ENCODE measurements at regions not wholly inside any gene's neighbourhood (a gene's known extent, or its start where the extent isn't known, plus 50 kb on each side); places are given as distances from the start of the nearest gene placed in this dataset.

DNA sequence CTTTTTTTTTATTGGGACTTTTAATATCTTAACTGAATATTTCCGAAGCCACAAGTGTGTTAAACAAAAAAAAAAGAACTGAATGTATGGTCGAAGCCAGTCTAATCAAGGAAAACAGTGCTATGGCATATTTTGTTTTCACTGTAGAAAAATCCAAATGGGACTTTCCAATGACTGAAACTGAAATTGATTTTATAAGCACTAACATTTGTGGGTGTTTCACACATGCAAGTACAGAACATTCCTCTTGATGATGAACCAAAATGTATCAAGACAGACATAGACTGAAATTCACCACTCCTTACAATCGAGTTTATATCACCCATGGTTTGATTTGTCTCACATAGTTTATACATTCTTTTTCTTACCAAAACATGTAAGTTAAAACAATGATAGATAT lies 1026.8 kb downstream of the CDH18 start:
- Histone ChIP-seq H3K27ac (ENCODE audit: insufficient read depth, low read length) (no peak overlapping the region), H4K8ac (ENCODE audit: low read depth in 2 of 2, low read length in 2 of 2) (no peak overlapping the region), H3K23ac (ENCODE audit: low read depth, low read length) (no peak overlapping the region), H4K91ac (ENCODE audit: insufficient read depth, low read depth, low read length) (no peak overlapping the region), H3K27me3 (ENCODE audit: control insufficient read depth, insufficient read depth, low read length) (no peaks in the 10 kb centered on the region), H3K14ac (replicated peaks; ENCODE audit: low read depth, low read length) (no peak overlapping the region), H3K9me1 (ENCODE audit: insufficient read depth, low read length) (no peaks in the 10 kb centered on the region), H3K4ac (ENCODE audit: low read depth, low read length) (no peak overlapping the region), H4K5ac (ENCODE audit: low read depth, low read length) (no peak overlapping the region), H2BK120ac (ENCODE audit: low read depth, low read length) (no peak overlapping the region), H2BK5ac (ENCODE audit: low read depth, low read length, poor library complexity, severe bottlenecking) (no peak overlapping the region), H3K4me3 (ENCODE audit: insufficient read depth, low read depth, low read length) (no peak overlapping the region), H3K36me3 (ENCODE audit: control insufficient read depth, insufficient read depth, low read length) (no peaks in the 10 kb centered on the region), H3K4me1 (ENCODE audit: control insufficient read depth, insufficient read depth, low read length) (no peaks in the 10 kb centered on the region), H2BK20ac (ENCODE audit: low read depth, low read length) (no peak overlapping the region), H3K79me1 (ENCODE audit: low read depth in 1 of 2, low read length in 2 of 2) (no peaks in the 10 kb centered on the region), H2BK15ac (ENCODE audit: low read depth, low read length) (no peak overlapping the region), H2AK9ac (replicated peaks; ENCODE audit: low read depth, low read length, poor library complexity) (no peak overlapping the region), H4K20me1 (ENCODE audit: insufficient read depth, low read length) (no peaks in the 10 kb centered on the region), H3K9me3 (ENCODE audit: control insufficient read depth, insufficient read depth, low read length) (0 out of 2 replicates have a peak, but pooled peaks cover 2% of the 10 kb centered on the region), H2AFZ (replicated peaks; ENCODE audit: low read length, poor library complexity) (no peak overlapping the region), H3K9ac (ENCODE audit: low read depth, low read length) (no peak overlapping the region), H3K18ac (ENCODE audit: low read depth, low read length) (no peak overlapping the region), H2AK5ac (ENCODE audit: low read depth, low read length) (no peak overlapping the region), H3K4me2 (ENCODE audit: low read depth, low read length) (no peak overlapping the region), H3K56ac (ENCODE audit: extremely low read depth, insufficient read depth, low read length) (no peak overlapping the region)
- dilution Hi-C loops (cut with HindIII; ENCODE audit: low sequenced_read_pairs, unreplicated experiment) = no loop called here
- ChIA-PET POLR2A (ENCODE audit: unreplicated experiment) (no interaction called here), CTCF (no interaction called here)
- ATAC-seq (ENCODE audit: low read depth) (no peak), DNase-seq (no peak)
- no TSS peak for BruUV-seq (replicated peaks)
- no CpG with 5 or more reads among the region's 3 CpGs for WGBS, 2 experiments (ENCODE audit: extremely low coverage in 2 of 2, insufficient read length in 1 of 2)
- intact Hi-C loops (cut with micrococcal nuclease) = no loop called here
- no peak for TF ChIP-seq MAZ (IDR thresholded peaks at IDR 0.05; ENCODE audit: borderline replicate concordance, low read depth, low read length)
- TF ChIP-seq, protein P1, sequence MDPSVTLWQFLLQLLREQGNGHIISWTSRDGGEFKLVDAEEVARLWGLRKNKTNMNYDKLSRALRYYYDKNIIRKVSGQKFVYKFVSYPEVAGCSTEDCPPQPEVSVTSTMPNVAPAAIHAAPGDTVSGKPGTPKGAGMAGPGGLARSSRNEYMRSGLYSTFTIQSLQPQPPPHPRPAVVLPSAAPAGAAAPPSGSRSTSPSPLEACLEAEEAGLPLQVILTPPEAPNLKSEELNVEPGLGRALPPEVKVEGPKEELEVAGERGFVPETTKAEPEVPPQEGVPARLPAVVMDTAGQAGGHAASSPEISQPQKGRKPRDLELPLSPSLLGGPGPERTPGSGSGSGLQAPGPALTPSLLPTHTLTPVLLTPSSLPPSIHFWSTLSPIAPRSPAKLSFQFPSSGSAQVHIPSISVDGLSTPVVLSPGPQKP (IDR thresholded peaks at IDR 0.05; ENCODE audit: borderline replicate concordance, low read depth, low read length) = no peak
- TF ChIP-seq MXI1 (IDR thresholded peaks at IDR 0.05; ENCODE audit: borderline replicate concordance, low read depth, low read length) = no peak
- TF ChIP-seq CHD1 (IDR thresholded peaks at IDR 0.05; ENCODE audit: low read depth, low read length) = no peak
- TF ChIP-seq, protein P2, sequence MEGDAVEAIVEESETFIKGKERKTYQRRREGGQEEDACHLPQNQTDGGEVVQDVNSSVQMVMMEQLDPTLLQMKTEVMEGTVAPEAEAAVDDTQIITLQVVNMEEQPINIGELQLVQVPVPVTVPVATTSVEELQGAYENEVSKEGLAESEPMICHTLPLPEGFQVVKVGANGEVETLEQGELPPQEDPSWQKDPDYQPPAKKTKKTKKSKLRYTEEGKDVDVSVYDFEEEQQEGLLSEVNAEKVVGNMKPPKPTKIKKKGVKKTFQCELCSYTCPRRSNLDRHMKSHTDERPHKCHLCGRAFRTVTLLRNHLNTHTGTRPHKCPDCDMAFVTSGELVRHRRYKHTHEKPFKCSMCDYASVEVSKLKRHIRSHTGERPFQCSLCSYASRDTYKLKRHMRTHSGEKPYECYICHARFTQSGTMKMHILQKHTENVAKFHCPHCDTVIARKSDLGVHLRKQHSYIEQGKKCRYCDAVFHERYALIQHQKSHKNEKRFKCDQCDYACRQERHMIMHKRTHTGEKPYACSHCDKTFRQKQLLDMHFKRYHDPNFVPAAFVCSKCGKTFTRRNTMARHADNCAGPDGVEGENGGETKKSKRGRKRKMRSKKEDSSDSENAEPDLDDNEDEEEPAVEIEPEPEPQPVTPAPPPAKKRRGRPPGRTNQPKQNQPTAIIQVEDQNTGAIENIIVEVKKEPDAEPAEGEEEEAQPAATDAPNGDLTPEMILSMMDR (conservative IDR thresholded peaks at IDR 0.05; ENCODE audit: low read depth, low read length) = no peak
- TF ChIP-seq FOS (IDR thresholded peaks at IDR 0.05; ENCODE audit: low read depth, low read length) = no peak
- no peak for TF ChIP-seq RFX5 (IDR thresholded peaks at IDR 0.05; ENCODE audit: low read depth, low read length)
- TF ChIP-seq SMC3 (IDR thresholded peaks at IDR 0.05; ENCODE audit: low read depth, low read length) = no peak
- TF ChIP-seq, protein P3, sequence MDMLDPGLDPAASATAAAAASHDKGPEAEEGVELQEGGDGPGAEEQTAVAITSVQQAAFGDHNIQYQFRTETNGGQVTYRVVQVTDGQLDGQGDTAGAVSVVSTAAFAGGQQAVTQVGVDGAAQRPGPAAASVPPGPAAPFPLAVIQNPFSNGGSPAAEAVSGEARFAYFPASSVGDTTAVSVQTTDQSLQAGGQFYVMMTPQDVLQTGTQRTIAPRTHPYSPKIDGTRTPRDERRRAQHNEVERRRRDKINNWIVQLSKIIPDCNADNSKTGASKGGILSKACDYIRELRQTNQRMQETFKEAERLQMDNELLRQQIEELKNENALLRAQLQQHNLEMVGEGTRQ (IDR thresholded peaks at IDR 0.05; ENCODE audit: low read depth, low read length) = no peak
- TF ChIP-seq CEBPB (IDR thresholded peaks at IDR 0.05; ENCODE audit: low read depth, low read length) = no peak
- TF ChIP-seq RAD21 (IDR thresholded peaks at IDR 0.05; ENCODE audit: low read length) = no peak
- TF ChIP-seq MAFK (IDR thresholded peaks at IDR 0.05; ENCODE audit: low read depth, low read length) = no peak
- TF ChIP-seq RCOR1 (IDR thresholded peaks at IDR 0.05; ENCODE audit: insufficient replicate concordance, low read length) = no peak
- TF ChIP-seq BHLHE40 (IDR thresholded peaks at IDR 0.05; ENCODE audit: low read depth, low read length) = no peak
- no peak for TF ChIP-seq POLR2A (IDR thresholded peaks at IDR 0.05; ENCODE audit: low read depth, low read length)
- TF ChIP-seq NFE2L2 (IDR thresholded peaks at IDR 0.05; ENCODE audit: low read depth, low read length) = no peak
- in situ Hi-C loops (cut with MboI; ENCODE audit: low sequenced_read_pairs) = no loop called here

Measured in IMR-90 (cell line).